H1 (cell line): ENCODE measurements at regions not wholly inside any gene's neighbourhood (a gene's known extent, or its start where the extent isn't known, plus 50 kb on each side); places are given as distances from the start of the nearest gene placed in this dataset.

Experiments
- CEBPB ChIP-seq: IDR thresholded peaks from 2 replicates; pipeline ENCODE4 v1.6.1; 2012; ENCODE audit warnings: low read depth, low read length
- EZH2 ChIP-seq: fragments of 200-600 bp; sonication (generic); IDR thresholded peaks from 2 replicates; pipeline ENCODE4 v1.7.1; 2012; ENCODE audit warnings: low read depth, mild to moderate bottlenecking, moderate library complexity, low read length, inconsistent platforms; ENCODE audit not compliant: severe bottlenecking
- HDAC6 ChIP-seq: IDR thresholded peaks from one replicate; pipeline ENCODE4 v1.7.1; 2012; ENCODE audit warnings: low read depth, mild to moderate bottlenecking, inconsistent platforms, low read length, moderate library complexity
- NRF1 ChIP-seq: IDR thresholded peaks from 2 replicates; pipeline ENCODE4 v1.6.1; 2011; ENCODE audit warnings: mild to moderate bottlenecking, low read depth, low read length, improper control_type of control experiment
- SP4 ChIP-seq: IDR thresholded peaks from 2 replicates; pipeline ENCODE4 v1.6.1; 2012; ENCODE audit warnings: low read length, inconsistent platforms
- TBP ChIP-seq: IDR thresholded peaks from 2 replicates; pipeline ENCODE4 v1.6.1; 2011; ENCODE audit warnings: low read depth, low read length, improper control_type of control experiment
- TF ChIP-seq, protein P1 (sequence below): fragments of 300-600 bp; sonication (generic); IDR thresholded peaks from 2 replicates; pipeline ENCODE4 v1.7.1; 2012; ENCODE audit warnings: low read length, moderate library complexity, mild to moderate bottlenecking, inconsistent platforms; ENCODE audit not compliant: insufficient replicate concordance

DNA sequence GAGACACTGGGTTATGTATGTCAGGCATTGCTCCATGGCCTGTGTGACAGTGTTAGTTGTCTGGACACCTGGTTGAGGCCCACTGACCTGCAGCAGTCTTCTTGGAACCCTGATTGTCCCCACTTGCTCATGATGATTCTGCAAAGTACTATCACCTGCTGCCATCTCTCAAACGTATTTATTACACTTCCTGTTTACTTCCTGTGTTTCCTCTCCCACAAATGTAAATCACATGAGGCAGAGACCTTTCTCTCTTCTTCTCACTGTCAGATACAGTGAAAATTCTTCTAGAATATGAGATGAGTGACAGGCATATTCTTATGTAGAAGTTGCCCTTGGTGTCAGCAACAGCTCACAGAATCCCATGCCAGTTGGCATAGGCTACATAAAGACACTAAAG, 186.9 kb upstream of the CNTN1 start (continued):
- TF ChIP-seq, protein P1, sequence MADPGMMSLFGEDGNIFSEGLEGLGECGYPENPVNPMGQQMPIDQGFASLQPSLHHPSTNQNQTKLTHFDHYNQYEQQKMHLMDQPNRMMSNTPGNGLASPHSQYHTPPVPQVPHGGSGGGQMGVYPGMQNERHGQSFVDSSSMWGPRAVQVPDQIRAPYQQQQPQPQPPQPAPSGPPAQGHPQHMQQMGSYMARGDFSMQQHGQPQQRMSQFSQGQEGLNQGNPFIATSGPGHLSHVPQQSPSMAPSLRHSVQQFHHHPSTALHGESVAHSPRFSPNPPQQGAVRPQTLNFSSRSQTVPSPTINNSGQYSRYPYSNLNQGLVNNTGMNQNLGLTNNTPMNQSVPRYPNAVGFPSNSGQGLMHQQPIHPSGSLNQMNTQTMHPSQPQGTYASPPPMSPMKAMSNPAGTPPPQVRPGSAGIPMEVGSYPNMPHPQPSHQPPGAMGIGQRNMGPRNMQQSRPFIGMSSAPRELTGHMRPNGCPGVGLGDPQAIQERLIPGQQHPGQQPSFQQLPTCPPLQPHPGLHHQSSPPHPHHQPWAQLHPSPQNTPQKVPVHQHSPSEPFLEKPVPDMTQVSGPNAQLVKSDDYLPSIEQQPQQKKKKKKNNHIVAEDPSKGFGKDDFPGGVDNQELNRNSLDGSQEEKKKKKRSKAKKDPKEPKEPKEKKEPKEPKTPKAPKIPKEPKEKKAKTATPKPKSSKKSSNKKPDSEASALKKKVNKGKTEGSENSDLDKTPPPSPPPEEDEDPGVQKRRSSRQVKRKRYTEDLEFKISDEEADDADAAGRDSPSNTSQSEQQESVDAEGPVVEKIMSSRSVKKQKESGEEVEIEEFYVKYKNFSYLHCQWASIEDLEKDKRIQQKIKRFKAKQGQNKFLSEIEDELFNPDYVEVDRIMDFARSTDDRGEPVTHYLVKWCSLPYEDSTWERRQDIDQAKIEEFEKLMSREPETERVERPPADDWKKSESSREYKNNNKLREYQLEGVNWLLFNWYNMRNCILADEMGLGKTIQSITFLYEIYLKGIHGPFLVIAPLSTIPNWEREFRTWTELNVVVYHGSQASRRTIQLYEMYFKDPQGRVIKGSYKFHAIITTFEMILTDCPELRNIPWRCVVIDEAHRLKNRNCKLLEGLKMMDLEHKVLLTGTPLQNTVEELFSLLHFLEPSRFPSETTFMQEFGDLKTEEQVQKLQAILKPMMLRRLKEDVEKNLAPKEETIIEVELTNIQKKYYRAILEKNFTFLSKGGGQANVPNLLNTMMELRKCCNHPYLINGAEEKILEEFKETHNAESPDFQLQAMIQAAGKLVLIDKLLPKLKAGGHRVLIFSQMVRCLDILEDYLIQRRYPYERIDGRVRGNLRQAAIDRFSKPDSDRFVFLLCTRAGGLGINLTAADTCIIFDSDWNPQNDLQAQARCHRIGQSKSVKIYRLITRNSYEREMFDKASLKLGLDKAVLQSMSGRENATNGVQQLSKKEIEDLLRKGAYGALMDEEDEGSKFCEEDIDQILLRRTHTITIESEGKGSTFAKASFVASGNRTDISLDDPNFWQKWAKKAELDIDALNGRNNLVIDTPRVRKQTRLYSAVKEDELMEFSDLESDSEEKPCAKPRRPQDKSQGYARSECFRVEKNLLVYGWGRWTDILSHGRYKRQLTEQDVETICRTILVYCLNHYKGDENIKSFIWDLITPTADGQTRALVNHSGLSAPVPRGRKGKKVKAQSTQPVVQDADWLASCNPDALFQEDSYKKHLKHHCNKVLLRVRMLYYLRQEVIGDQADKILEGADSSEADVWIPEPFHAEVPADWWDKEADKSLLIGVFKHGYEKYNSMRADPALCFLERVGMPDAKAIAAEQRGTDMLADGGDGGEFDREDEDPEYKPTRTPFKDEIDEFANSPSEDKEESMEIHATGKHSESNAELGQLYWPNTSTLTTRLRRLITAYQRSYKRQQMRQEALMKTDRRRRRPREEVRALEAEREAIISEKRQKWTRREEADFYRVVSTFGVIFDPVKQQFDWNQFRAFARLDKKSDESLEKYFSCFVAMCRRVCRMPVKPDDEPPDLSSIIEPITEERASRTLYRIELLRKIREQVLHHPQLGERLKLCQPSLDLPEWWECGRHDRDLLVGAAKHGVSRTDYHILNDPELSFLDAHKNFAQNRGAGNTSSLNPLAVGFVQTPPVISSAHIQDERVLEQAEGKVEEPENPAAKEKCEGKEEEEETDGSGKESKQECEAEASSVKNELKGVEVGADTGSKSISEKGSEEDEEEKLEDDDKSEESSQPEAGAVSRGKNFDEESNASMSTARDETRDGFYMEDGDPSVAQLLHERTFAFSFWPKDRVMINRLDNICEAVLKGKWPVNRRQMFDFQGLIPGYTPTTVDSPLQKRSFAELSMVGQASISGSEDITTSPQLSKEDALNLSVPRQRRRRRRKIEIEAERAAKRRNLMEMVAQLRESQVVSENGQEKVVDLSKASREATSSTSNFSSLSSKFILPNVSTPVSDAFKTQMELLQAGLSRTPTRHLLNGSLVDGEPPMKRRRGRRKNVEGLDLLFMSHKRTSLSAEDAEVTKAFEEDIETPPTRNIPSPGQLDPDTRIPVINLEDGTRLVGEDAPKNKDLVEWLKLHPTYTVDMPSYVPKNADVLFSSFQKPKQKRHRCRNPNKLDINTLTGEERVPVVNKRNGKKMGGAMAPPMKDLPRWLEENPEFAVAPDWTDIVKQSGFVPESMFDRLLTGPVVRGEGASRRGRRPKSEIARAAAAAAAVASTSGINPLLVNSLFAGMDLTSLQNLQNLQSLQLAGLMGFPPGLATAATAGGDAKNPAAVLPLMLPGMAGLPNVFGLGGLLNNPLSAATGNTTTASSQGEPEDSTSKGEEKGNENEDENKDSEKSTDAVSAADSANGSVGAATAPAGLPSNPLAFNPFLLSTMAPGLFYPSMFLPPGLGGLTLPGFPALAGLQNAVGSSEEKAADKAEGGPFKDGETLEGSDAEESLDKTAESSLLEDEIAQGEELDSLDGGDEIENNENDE: no peak
- TF ChIP-seq EZH2 (no peak), HDAC6 (no peak), NRF1 (no peak), SP4 (no peak), CEBPB (no peak), TBP (no peak)
